ENCODE measurements at regions not wholly inside any gene's neighbourhood (a gene's known extent, or its start where the extent isn't known, plus 50 kb on each side); places are given as distances from the start of the nearest gene placed in this dataset.

- no peak for DNase-seq
Measured at GRCh38 chr12:97181571-97182265, 274.7 kb downstream of the NEDD1 start.

- no peak for DNase-seq
Measured at GRCh38 chr12:97182769-97183168, 275.7 kb downstream of the NEDD1 start.

- DNase-seq, result no peak
Measured at GRCh38 chr12:97184127-97184773, 277.2 kb downstream of the NEDD1 start.

GRCh38 chr12:97185567-97185966 lies 277.0 kb upstream of the RMST start:
- no peak for DNase-seq

- no peak for DNase-seq
Measured at GRCh38 chr12:97194546-97194945, 268.1 kb upstream of the RMST start.

- peak; percentile 48 for DNase-seq
Measured at GRCh38 chr12:97200181-97200580, 262.4 kb upstream of the RMST start.

GRCh38 chr12:97203408-97203807 lies 259.2 kb upstream of the RMST start:
- DNase-seq, result no peak

- DNase-seq, result no peak
Measured at GRCh38 chr12:97209997-97210396, 252.6 kb upstream of the RMST start.

GRCh38 chr12:97211416-97211930 lies 251.1 kb upstream of the RMST start:
- no peak for DNase-seq

- no peak for DNase-seq
Measured at GRCh38 chr12:97216848-97217247, 245.8 kb upstream of the RMST start.

- DNase-seq, result no peak
Measured at GRCh38 chr12:97222391-97222790, 240.2 kb upstream of the RMST start.

- no peak for DNase-seq
Measured at GRCh38 chr12:97223419-97223818, 239.2 kb upstream of the RMST start.

GRCh38 chr12:97229004-97229403 lies 233.6 kb upstream of the RMST start:
- no peak for DNase-seq

GRCh38 chr12:97235102-97235501 lies 227.5 kb upstream of the RMST start:
- DNase-seq, result peak; percentile 58

- no peak for DNase-seq
Measured at GRCh38 chr12:97246368-97246767, 216.2 kb upstream of the RMST start.

GRCh38 chr12:97250483-97250882 lies 212.1 kb upstream of the RMST start:
- no peak for DNase-seq

- no peak for DNase-seq
Measured at GRCh38 chr12:97257726-97258125, 204.9 kb upstream of the RMST start.

GRCh38 chr12:97259098-97259497 lies 203.5 kb upstream of the RMST start:
- DNase-seq, result no peak

- DNase-seq, result no peak
Measured at GRCh38 chr12:97260786-97261185, 201.8 kb upstream of the RMST start.

GRCh38 chr12:97267166-97267565 lies 195.4 kb upstream of the RMST start:
- no peak for DNase-seq

- DNase-seq, result no peak
Measured at GRCh38 chr12:97267594-97268202, 194.9 kb upstream of the RMST start.

GRCh38 chr12:97272471-97272870 lies 190.1 kb upstream of the RMST start:
- DNase-seq, result no peak

GRCh38 chr12:97274386-97274785 lies 188.2 kb upstream of the RMST start:
- DNase-seq, result no peak
